Gastrocnemius medialis (tissue), 4 donors: ENCODE measurements at regions not wholly inside any gene's neighbourhood (a gene's known extent, or its start where the extent isn't known, plus 50 kb on each side); places are given as distances from the start of the nearest gene placed in this dataset.

Experiments
- ATAC-seq, 2 donors: fragments of 150-250 bp; one replicate each; pipeline ENCODE4 v1.9.1; 2016
- DNase-seq, 2 donors: peaks; one replicate each; pipeline ENCODE4 v3.0.0-alpha.2; 2019
- H3K27ac ChIP-seq, 4 donors: fragments of 200-600 bp; sonication (generic); 1 replicate in 1 of 4; 2 replicates in 3 of 4; pipeline ENCODE4 v1.5.1; 2016 to 2018; ENCODE audit warnings: mild to moderate bottlenecking in 2 of 4, moderate library complexity in 1 of 4
- H3K27me3 ChIP-seq, 3 donors: fragments of 200-600 bp; sonication (generic) in 2 of 3; 1 replicate in 1 of 3; 2 replicates in 2 of 3; pipeline versions ENCODE4 v1.5.1 to v1.6.0; 2016 to 2019; ENCODE audit warnings: mild to moderate bottlenecking in 1 of 3, moderate library complexity in 1 of 3
- H3K36me3 ChIP-seq, 2 donors: fragments of 200-600 bp; sonication (generic) in 1 of 2; one replicate each; pipeline ENCODE4 v1.5.1; 2017 to 2018
- H3K4me1 ChIP-seq, 2 donors: fragments of 200-600 bp; sonication (generic) in 1 of 2; one replicate each; pipeline ENCODE4 v1.5.1; 2016 to 2017; ENCODE audit warnings: mild to moderate bottlenecking in 2 of 2
- H3K4me3 ChIP-seq, 4 donors: fragments of 200-600 bp; sonication (generic) in 3 of 4; 1 replicate in 1 of 4; 2 replicates in 3 of 4; pipeline ENCODE4 v1.5.1; 2016 to 2019; ENCODE audit warnings: mild to moderate bottlenecking in 2 of 4
- H3K9me3 ChIP-seq, 3 donors: fragments of 200-600 bp; sonication (generic) in 2 of 3; 1 replicate in 1 of 3; 2 replicates in 2 of 3; pipeline ENCODE4 v1.5.1; 2016 to 2019
- POLR2A ChIP-seq, 2 donors: fragments of 450-650 bp; IDR thresholded peaks; one replicate each; pipeline ENCODE4 v1.6.1; 2017; ENCODE audit warnings: antibody characterized with exemption in 2 of 2, mild to moderate bottlenecking in 2 of 2, moderate library complexity in 2 of 2
- in situ Hi-C, 4 donors: fragments of 200-750 bp; cut with MboI; loops; one replicate each; pipeline versions ENCODE4 v1.15.0 to v1.8.0; 2017; ENCODE audit warnings: low sequenced_read_pairs in 4 of 4
- intact Hi-C: fragments of 100-400 bp; cut with DNase I; formaldehyde crosslinking; loops from one replicate; pipeline ENCODE4 v1.15.1; 2023; ENCODE audit warnings: low total_unique reads
- TF ChIP-seq, protein P1 (sequence below), 5 experiments: fragments of 450-650 bp in 3 of 5; fragments of 200-600 bp in 2 of 5; sonication (generic) in 2 of 5; IDR thresholded peaks in 4 of 5; conservative IDR thresholded peaks in 1 of 5; 1 replicate in 4 of 5; 2 replicates in 1 of 5; pipeline ENCODE4 v1.5.1; 2016 to 2019; ENCODE audit warnings: antibody characterized with exemption in 5 of 5, mild to moderate bottlenecking in 3 of 5, moderate library complexity in 3 of 5

DNA sequence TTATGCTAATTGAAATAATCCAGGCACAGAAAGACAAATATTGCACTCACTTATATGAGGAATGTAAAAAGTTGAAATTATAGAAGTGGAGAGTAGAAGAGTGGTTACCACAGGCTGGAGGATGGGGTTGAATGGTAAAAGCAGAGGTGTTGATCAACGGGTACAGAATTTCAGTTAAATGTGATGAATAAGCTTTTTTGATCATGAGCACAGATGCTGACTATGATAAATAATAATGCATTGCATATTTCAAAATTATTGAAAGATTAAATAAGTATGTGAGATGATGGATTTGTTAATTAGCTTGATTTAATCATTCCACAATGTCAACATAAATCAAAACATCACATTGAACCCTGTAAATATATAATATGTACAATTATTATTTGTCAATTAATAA lies 213.1 kb downstream of the DCAF12L2 start:
- Histone ChIP-seq H3K27me3 (no peaks in the 10 kb centered on the region), H3K27ac (no peak overlapping the region), H3K9me3 (no peaks in the 10 kb centered on the region), H3K4me1 (no peaks in the 10 kb centered on the region), H3K36me3 (no peaks in the 10 kb centered on the region), H3K4me3 (no peak overlapping the region)
- ATAC-seq (no peak), DNase-seq (no peak)
- intact Hi-C loops (no loop called here), in situ Hi-C loops (no loop called here)
- TF ChIP-seq, protein P1, sequence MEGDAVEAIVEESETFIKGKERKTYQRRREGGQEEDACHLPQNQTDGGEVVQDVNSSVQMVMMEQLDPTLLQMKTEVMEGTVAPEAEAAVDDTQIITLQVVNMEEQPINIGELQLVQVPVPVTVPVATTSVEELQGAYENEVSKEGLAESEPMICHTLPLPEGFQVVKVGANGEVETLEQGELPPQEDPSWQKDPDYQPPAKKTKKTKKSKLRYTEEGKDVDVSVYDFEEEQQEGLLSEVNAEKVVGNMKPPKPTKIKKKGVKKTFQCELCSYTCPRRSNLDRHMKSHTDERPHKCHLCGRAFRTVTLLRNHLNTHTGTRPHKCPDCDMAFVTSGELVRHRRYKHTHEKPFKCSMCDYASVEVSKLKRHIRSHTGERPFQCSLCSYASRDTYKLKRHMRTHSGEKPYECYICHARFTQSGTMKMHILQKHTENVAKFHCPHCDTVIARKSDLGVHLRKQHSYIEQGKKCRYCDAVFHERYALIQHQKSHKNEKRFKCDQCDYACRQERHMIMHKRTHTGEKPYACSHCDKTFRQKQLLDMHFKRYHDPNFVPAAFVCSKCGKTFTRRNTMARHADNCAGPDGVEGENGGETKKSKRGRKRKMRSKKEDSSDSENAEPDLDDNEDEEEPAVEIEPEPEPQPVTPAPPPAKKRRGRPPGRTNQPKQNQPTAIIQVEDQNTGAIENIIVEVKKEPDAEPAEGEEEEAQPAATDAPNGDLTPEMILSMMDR (IDR thresholded peaks at IDR 0.05 in 4 of 5, conservative IDR thresholded peaks at IDR 0.05 in 1 of 5): no peak
- no peak for TF ChIP-seq POLR2A (IDR thresholded peaks at IDR 0.05)

DNA sequence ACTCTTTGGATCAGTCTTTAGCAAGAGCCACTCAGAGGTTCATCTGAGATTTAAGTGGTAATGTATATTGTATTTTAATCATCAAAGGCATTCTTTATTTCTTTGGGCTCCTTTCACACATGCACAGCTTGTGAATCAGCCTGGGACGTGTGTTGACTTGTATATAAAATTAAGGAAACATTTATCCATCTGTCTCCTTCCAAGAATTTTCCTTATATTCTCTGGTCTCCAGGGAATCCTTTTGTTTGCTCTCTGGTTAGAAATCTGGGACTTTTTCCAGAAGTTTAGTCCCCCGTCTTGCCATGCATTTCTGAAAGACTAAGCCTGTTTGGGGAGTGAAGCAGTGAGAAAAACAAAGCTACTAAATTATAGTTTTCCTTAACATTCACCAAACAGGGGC lies 212.3 kb downstream of the DCAF12L2 start:
- no peak overlapping the region for H3K27ac ChIP-seq
- in situ Hi-C loops: no loop called here
- H3K4me1 ChIP-seq: no peaks in the 10 kb centered on the region
- TF ChIP-seq POLR2A (IDR thresholded peaks at IDR 0.05): no peak
- TF ChIP-seq, protein P1 (IDR thresholded peaks at IDR 0.05 in 4 of 5, conservative IDR thresholded peaks at IDR 0.05 in 1 of 5): no peak
- no peaks in the 10 kb centered on the region for H3K9me3 ChIP-seq
- DNase-seq (no peak), ATAC-seq (no peak)
- H3K4me3 ChIP-seq: no peak overlapping the region
- intact Hi-C loops: no loop called here
- H3K36me3 ChIP-seq: no peaks in the 10 kb centered on the region
- no peaks in the 10 kb centered on the region for H3K27me3 ChIP-seq

DNA sequence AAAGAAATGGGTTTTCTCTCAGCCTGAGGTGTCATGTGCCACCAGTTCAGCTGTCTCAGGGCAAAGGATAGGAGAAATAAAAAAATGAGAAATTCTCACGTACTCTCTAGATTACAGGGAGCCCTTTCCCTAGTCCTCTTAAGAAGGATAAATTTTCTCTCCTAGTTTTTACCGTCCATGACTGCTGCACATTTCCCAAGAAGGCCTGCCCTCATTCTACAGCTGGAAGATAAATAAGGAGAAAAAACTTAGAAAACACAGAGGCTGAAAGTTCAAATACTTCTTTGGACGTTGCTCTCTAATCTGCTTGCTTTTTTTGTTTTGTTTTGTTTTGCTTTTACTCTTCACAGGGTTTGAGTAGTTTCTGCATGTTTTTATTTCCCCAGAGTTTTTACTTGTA lies 211.9 kb downstream of the DCAF12L2 start:
- in situ Hi-C loops: no loop called here
- ATAC-seq: no peak
- H3K4me3 ChIP-seq: no peak overlapping the region

DNA sequence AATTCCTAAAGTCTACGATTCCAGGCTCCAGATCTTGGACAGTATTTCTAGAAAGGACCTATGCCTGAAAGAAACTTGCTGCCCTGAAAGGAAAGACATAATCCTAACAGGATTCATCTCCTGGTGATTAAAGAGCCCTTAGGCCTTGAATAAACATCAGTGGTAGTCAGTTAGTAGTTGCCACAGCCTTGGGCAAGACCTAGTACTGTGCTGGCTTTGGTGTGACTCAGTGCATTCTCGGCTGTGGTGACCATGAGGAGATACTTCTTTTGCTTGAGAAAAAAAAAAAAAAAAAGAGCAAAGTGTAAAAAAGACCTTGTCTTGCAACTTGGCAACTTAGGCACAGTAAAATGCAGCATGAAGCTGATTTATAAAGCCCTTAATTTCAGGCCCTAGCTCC lies 188.2 kb downstream of the DCAF12L2 start:
- no peak overlapping the region for H3K4me3 ChIP-seq
- H3K36me3 ChIP-seq: no peaks in the 10 kb centered on the region
- no peaks in the 10 kb centered on the region for H3K9me3 ChIP-seq
- in situ Hi-C loops (no loop called here), intact Hi-C loops (no loop called here)
- ATAC-seq (no peak), DNase-seq (no peak)
- H3K4me1 ChIP-seq: no peaks in the 10 kb centered on the region
- no peak overlapping the region for H3K27ac ChIP-seq
- no peaks in the 10 kb centered on the region for H3K27me3 ChIP-seq
- TF ChIP-seq, protein P1 (IDR thresholded peaks at IDR 0.05 in 4 of 5, conservative IDR thresholded peaks at IDR 0.05 in 1 of 5): no peak
- TF ChIP-seq POLR2A (IDR thresholded peaks at IDR 0.05): no peak

More for the DNA sequence above, 211.9 kb downstream of the DCAF12L2 start:
- no peaks in the 10 kb centered on the region for H3K9me3 ChIP-seq
- H3K27ac ChIP-seq: no peak overlapping the region
- H3K4me1 ChIP-seq: no peaks in the 10 kb centered on the region
- no peaks in the 10 kb centered on the region for H3K36me3 ChIP-seq
- H3K27me3 ChIP-seq: no peaks in the 10 kb centered on the region
- TF ChIP-seq, protein P1 (IDR thresholded peaks at IDR 0.05 in 4 of 5, conservative IDR thresholded peaks at IDR 0.05 in 1 of 5): no peak
- TF ChIP-seq POLR2A (IDR thresholded peaks at IDR 0.05): no peak
- no peak for DNase-seq
- intact Hi-C loops: no loop called here

DNA sequence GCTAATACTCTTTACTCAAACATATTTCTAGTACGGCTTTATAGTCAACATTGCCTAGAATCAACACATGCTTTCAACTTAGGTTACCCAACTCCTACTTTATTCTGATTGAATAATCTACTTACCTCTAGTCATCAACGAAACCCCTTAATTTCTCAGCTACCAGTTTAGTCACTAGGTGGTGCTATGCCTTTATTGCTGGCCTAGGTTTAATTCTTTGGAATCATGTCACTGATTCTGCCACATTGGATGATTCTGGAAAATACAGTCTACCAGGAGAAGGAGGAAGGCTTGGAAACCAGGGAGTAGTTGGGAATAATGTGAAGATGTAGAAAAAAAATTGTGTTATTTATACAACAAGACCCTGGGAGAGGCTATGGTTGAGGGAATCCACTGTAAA lies 167.7 kb downstream of the DCAF12L2 start:
- no peaks in the 10 kb centered on the region for H3K27me3 ChIP-seq

More for the DNA sequence above, 167.7 kb downstream of the DCAF12L2 start:
- DNase-seq: no peak
- no peak overlapping the region for H3K27ac ChIP-seq
- TF ChIP-seq, protein P1 (IDR thresholded peaks at IDR 0.05 in 4 of 5, conservative IDR thresholded peaks at IDR 0.05 in 1 of 5): no peak
- TF ChIP-seq POLR2A (IDR thresholded peaks at IDR 0.05): no peak
- intact Hi-C loops: no loop called here
- H3K4me3 ChIP-seq: no peak overlapping the region
- ATAC-seq: no peak
- H3K4me1 ChIP-seq: no peaks in the 10 kb centered on the region
- in situ Hi-C loops: no loop called here
- H3K36me3 ChIP-seq: no peaks in the 10 kb centered on the region
- no peaks in the 10 kb centered on the region for H3K9me3 ChIP-seq
